H1 (cell line): ENCODE measurements at regions not wholly inside any gene's neighbourhood (a gene's known extent, or its start where the extent isn't known, plus 50 kb on each side); places are given as distances from the start of the nearest gene placed in this dataset.
A peak's percentile ranks its signal among the peaks of the same experiment; 100 is the strongest.

ENCODE experiments used
- CTCF ChIA-PET: fragments of 300-600 bp; sonication (Branson Sonifier 250); formaldehyde crosslinking; loops from one replicate; lab custom pipeline; 2021; ENCODE audit not compliant: partially characterized antibody; lab: Charles Lee
- POLR2A ChIA-PET: fragments of 300-600 bp; sonication (Branson Sonifier 250); formaldehyde crosslinking; loops from one replicate; lab custom pipeline; 2021; ENCODE audit warnings: inconsistent platforms; ENCODE audit not compliant: partially characterized antibody; lab: Charles Lee
- DNase-seq, 2 experiments: peaks; one replicate each; pipeline versions ENCODE4 v3.0.0 to v3.0.0-alpha.2; 2010 to 2022; ENCODE audit warnings: low spot score in 2 of 2, low read depth in 1 of 2, mixed read lengths in 1 of 2
- FAIRE-seq: peaks from 2 replicates; lab custom pipeline; 2011; peaks lifted over from hg19 to GRCh38; lab: Jason Lieb, UNC
- H2AFZ ChIP-seq: 2 replicates; pipeline ENCODE4 v1.8.1; 2012; ENCODE audit warnings: low read length, inconsistent platforms
- H2AK5ac ChIP-seq: 2 replicates; pipeline ENCODE4 v1.6.1; 2013; ENCODE audit warnings: low read depth, low read length
- H2BK120ac ChIP-seq: replicated peaks from 2 replicates; pipeline ENCODE3; 2013; ENCODE audit warnings: low read depth, low read length, inconsistent platforms
- H2BK12ac ChIP-seq: 2 replicates; pipeline ENCODE4 v1.6.1; 2013; ENCODE audit warnings: low read depth, low read length
- H2BK15ac ChIP-seq: 2 replicates; pipeline ENCODE4 v1.6.1; 2013; ENCODE audit warnings: low read length
- H2BK20ac ChIP-seq: 2 replicates; pipeline ENCODE4 v1.6.1; 2013; ENCODE audit warnings: low read length
- H2BK5ac ChIP-seq: 2 replicates; pipeline ENCODE4 v1.6.1; 2013; ENCODE audit warnings: low read depth, low read length
- H3K14ac ChIP-seq: 2 replicates; pipeline ENCODE4 v1.6.1; 2013; ENCODE audit warnings: inconsistent platforms; ENCODE audit not compliant: insufficient read length
- H3K18ac ChIP-seq: 2 replicates; pipeline ENCODE4 v1.6.1; 2013; ENCODE audit warnings: low read length; ENCODE audit errors: extremely low read depth
- H3K23ac ChIP-seq: 2 replicates; pipeline ENCODE4 v1.6.1; 2013; ENCODE audit warnings: inconsistent platforms; ENCODE audit not compliant: insufficient read length
- H3K23me2 ChIP-seq: 2 replicates; pipeline ENCODE4 v1.6.1; 2013; ENCODE audit warnings: low read depth, low read length
- H3K27ac ChIP-seq: 2 replicates; pipeline ENCODE4 v1.6.1; 2011; ENCODE audit warnings: low read depth, low read length, inconsistent platforms
- H3K27me3 ChIP-seq, 4 experiments: replicated peaks in 1 of 4; 1 replicate in 1 of 4; 2 replicates in 3 of 4; pipeline versions ENCODE4 v1.6.1 to v1.8.1; 2011 to 2013; ENCODE audit warnings: low read length in 3 of 4, mild to moderate bottlenecking in 3 of 4, inconsistent platforms in 2 of 4, mixed read lengths in 2 of 4, moderate library complexity in 1 of 4; ENCODE audit not compliant: control insufficient read depth in 3 of 4, insufficient read depth in 3 of 4; ENCODE audit errors: extremely low read depth in 1 of 4
- H3K36me3 ChIP-seq, 4 experiments: 2 replicates each; pipeline versions ENCODE4 v1.6.1 to v1.8.1; 2011 to 2013; ENCODE audit warnings: mild to moderate bottlenecking in 4 of 4, low read length in 3 of 4, moderate library complexity in 2 of 4, control low read depth in 1 of 4, inconsistent platforms in 1 of 4; ENCODE audit not compliant: insufficient read depth in 4 of 4, control insufficient read depth in 2 of 4
- H3K4ac ChIP-seq: replicated peaks from 2 replicates; pipeline ENCODE3; 2013; ENCODE audit warnings: low read length, low read depth, mixed read lengths, inconsistent platforms; ENCODE audit not compliant: insufficient read length
- H3K4me1 ChIP-seq, 4 experiments: replicated peaks in 1 of 4; 1 replicate in 1 of 4; 2 replicates in 3 of 4; pipeline versions ENCODE4 v1.6.1 to v1.8.1; 2011 to 2013; ENCODE audit warnings: low read length in 3 of 4, inconsistent platforms in 2 of 4, mixed read lengths in 1 of 4; ENCODE audit not compliant: insufficient read depth in 4 of 4, control insufficient read depth in 3 of 4
- H3K4me2 ChIP-seq, 2 experiments: 2 replicates each; pipeline versions ENCODE4 v1.6.1 to v1.8.1; 2011 to 2013; ENCODE audit warnings: low read depth in 2 of 2, low read length in 2 of 2, control low read depth in 1 of 2, inconsistent platforms in 1 of 2, mild to moderate bottlenecking in 1 of 2; ENCODE audit not compliant: insufficient read depth in 1 of 2
- H3K4me3 ChIP-seq, 4 experiments: fragments of 200-600, 300-600 bp in 1 of 4; sonication (generic), shearing (Covaris generic), sonication (Bioruptor Twin) in 1 of 4; 2 replicates each; pipeline versions ENCODE4 v1.5.1 to v1.8.1; 2011 to 2016; ENCODE audit warnings: low read length in 4 of 4, low read depth in 3 of 4, control low read depth in 2 of 4, inconsistent platforms in 2 of 4, mild to moderate bottlenecking in 2 of 4, mixed read lengths in 1 of 4, moderate library complexity in 1 of 4; ENCODE audit not compliant: insufficient read depth in 2 of 4; ENCODE audit errors: extremely low read depth in 1 of 4
- H3K56ac ChIP-seq: replicated peaks from 2 replicates; pipeline ENCODE3; 2013; ENCODE audit warnings: low read depth, mild to moderate bottlenecking, mixed read lengths, low read length, inconsistent platforms; ENCODE audit not compliant: insufficient read length
- H3K79me1 ChIP-seq: 2 replicates; pipeline ENCODE4 v1.6.1; 2013; ENCODE audit warnings: low read depth, low read length, control low read depth
- H3K79me2 ChIP-seq, 2 experiments: 2 replicates each; pipeline versions ENCODE4 v1.6.1 to v1.8.1; 2012 to 2013; ENCODE audit warnings: low read length in 2 of 2, mild to moderate bottlenecking in 2 of 2, inconsistent platforms in 1 of 2; ENCODE audit not compliant: insufficient read depth in 2 of 2, control insufficient read depth in 1 of 2
- H3K9ac ChIP-seq, 4 experiments: replicated peaks in 1 of 4; 1 replicate in 1 of 4; 2 replicates in 3 of 4; pipeline versions ENCODE4 v1.6.1 to v1.8.1; 2011 to 2013; ENCODE audit warnings: low read depth in 3 of 4, low read length in 3 of 4, control low read depth in 2 of 4, mild to moderate bottlenecking in 2 of 4, moderate library complexity in 2 of 4, inconsistent platforms in 1 of 4; ENCODE audit errors: extremely low read depth in 1 of 4
- H3K9me3 ChIP-seq, 2 experiments: 2 replicates each; pipeline versions ENCODE4 v1.6.1 to v1.8.1; 2012 to 2013; ENCODE audit warnings: mild to moderate bottlenecking in 2 of 2, moderate library complexity in 2 of 2, control low read depth in 1 of 2, inconsistent platforms in 1 of 2, low read depth in 1 of 2, low read length in 1 of 2, mixed read lengths in 1 of 2; ENCODE audit not compliant: insufficient read depth in 2 of 2
- H4K20me1 ChIP-seq, 2 experiments: replicated peaks in 1 of 2; 2 replicates each; pipeline versions ENCODE3 to v1.8.1; 2011 to 2013; ENCODE audit warnings: inconsistent platforms in 2 of 2, low read length in 2 of 2, mild to moderate bottlenecking in 1 of 2; ENCODE audit not compliant: insufficient read depth in 2 of 2, control insufficient read depth in 1 of 2
- H4K5ac ChIP-seq: 2 replicates; pipeline ENCODE4 v1.6.1; 2013; ENCODE audit warnings: low read length, low read depth, mixed read lengths, inconsistent platforms; ENCODE audit not compliant: insufficient read length
- H4K8ac ChIP-seq: 2 replicates; pipeline ENCODE4 v1.8.0; 2013; ENCODE audit warnings: mild to moderate bottlenecking, moderate library complexity, low read length, inconsistent platforms; ENCODE audit not compliant: insufficient read depth; ENCODE audit errors: extremely low read depth
- H4K91ac ChIP-seq: replicated peaks from 2 replicates; pipeline ENCODE3; 2013; ENCODE audit warnings: low read length, mixed read lengths, inconsistent platforms; ENCODE audit not compliant: insufficient read length
- BRCA1 ChIP-seq: IDR thresholded peaks from 2 replicates; pipeline ENCODE4 v1.6.1; 2012; ENCODE audit warnings: low read depth, low read length, improper control_type of control experiment
- CHD2 ChIP-seq: IDR thresholded peaks from 2 replicates; pipeline ENCODE4 v1.6.1; 2012; ENCODE audit warnings: low read length, improper control_type of control experiment
- PHF8 ChIP-seq: fragments of 200-600 bp; sonication (generic); conservative IDR thresholded peaks from 2 replicates; pipeline ENCODE4 v1.7.1; 2012; ENCODE audit warnings: low read depth, mild to moderate bottlenecking, inconsistent platforms, low read length, moderate library complexity
- RBBP5 ChIP-seq: IDR thresholded peaks from 2 replicates; pipeline ENCODE4 v1.7.1; 2012; ENCODE audit warnings: low read depth, mild to moderate bottlenecking, inconsistent platforms, low read length, moderate library complexity, borderline replicate concordance
- WGBS, 2 experiments: shearing (Covaris generic) in 1 of 2; methylation state at CpG; one replicate each; pipeline versions ENCODE4 v1.1.6 to v1.1.7; 2013 to 2015; ENCODE audit warnings: low lambda C conversion rate in 2 of 2, mixed read lengths in 2 of 2, inconsistent platforms in 1 of 2, low coverage in 1 of 2, missing lambda C conversion rate in 1 of 2; ENCODE audit not compliant: insufficient replicate concordance in 2 of 2, insufficient coverage in 1 of 2, insufficient read length in 1 of 2; ENCODE audit errors: extremely low coverage in 1 of 2, missing lambda C conversion rate in 1 of 2; 5-methylcytosine and 5-hydroxymethylcytosine counted together

DNA sequence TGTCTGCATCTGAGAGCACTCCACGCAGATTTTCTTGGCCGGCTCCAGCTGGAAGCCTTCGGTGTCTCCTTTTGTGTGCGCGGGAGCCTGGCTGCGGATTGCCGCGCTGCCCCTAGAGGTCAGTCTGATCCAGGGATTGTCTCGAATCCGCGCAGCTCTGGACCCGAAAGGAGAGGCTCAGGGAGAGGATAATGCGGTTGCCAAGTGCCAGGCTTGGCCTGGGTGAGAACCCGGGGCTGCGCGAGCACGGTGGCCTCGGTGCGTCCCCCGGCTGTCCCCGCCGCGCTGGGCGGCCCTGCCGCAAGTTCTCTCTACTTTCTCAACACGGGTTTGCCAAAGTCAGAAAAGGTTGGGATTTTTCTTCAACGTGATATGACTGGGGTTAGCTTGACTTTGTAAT, 140.9 kb downstream of the ADCYAP1R1 start:
- Histone ChIP-seq H3K9me3 (peaks cover 10 to 12% of the 10 kb centered on the region in 2 experiments), H2BK120ac (no peak overlapping the region), H3K9ac (no peak overlapping the region), H3K79me1 (no peaks in the 10 kb centered on the region), H4K91ac (no peak overlapping the region), H4K5ac (no peak overlapping the region), H3K4me3 (no peak overlapping the region), H3K4ac (no peak overlapping the region), H2BK12ac (no peak overlapping the region), H3K36me3 (no peaks in the 10 kb centered on the region; a peak in 1 of 8 replicates), H2BK15ac (no peak overlapping the region), H3K23me2 (no peaks in the 10 kb centered on the region), H4K8ac (no peak overlapping the region), H2BK20ac (no peak overlapping the region), H3K4me1 (no peaks in the 10 kb centered on the region), H3K27me3 (no peaks in the 10 kb centered on the region; a peak in 1 of 7 replicates), H3K27ac (no peak overlapping the region), H3K79me2 (no peaks in the 10 kb centered on the region), H3K14ac (no peak overlapping the region), H3K18ac (no peak overlapping the region), H2BK5ac (no peak overlapping the region), H3K56ac (no peak overlapping the region), H3K23ac (no peak overlapping the region), H2AK5ac (no peak overlapping the region), H4K20me1 (no peaks in the 10 kb centered on the region), H2AFZ (no peak overlapping the region), H3K4me2 (no peak overlapping the region)
- FAIRE-seq, result peak; percentile 99
- peak; percentile 76 to 84 for DNase-seq
- ChIA-PET POLR2A (interaction anchor here (0.6 to 1.9 kb wide), 3 partner anchors 10 to 441 kb away, joined by 3 to 5 read pairs (median 3); no protein-coding TSS in a partner anchor), CTCF (interaction anchor here (0.7 to 5.8 kb wide), 43 partner anchors 9 to 1028 kb away, joined by 3 to 41 read pairs (median 4); no protein-coding TSS in a partner anchor)
- 9% methylated on average over 26 of the region's 27 CpGs; no CpG with 5 or more reads in 1 of the 2 experiments for WGBS, 2 experiments
- TF ChIP-seq PHF8, result no peak
- no peak for TF ChIP-seq CHD2
- TF ChIP-seq BRCA1, result no peak
- TF ChIP-seq RBBP5, result no peak
